Neural cell (in vitro differentiated cells): ENCODE measurements at regions not wholly inside any gene's neighbourhood (a gene's known extent, or its start where the extent isn't known, plus 50 kb on each side); places are given as distances from the start of the nearest gene placed in this dataset.
A peak's percentile ranks its signal among the peaks of the same experiment; 100 is the strongest.

Source experiments
- H2AFZ ChIP-seq: fragments of 200-600, 300-800 bp; sonication (generic), shearing (Covaris generic); 2 replicates; pipeline ENCODE4 v1.6.0; 2014; ENCODE audit warnings: low read depth, mild to moderate bottlenecking, antibody characterized with exemption, low read length, moderate library complexity
- H3F3A ChIP-seq: fragments of 200-600 bp; shearing (Covaris generic); 2 replicates; pipeline ENCODE4 v1.6.1; 2016; ENCODE audit warnings: mild to moderate bottlenecking, moderate library complexity, mixed read lengths, antibody characterized with exemption, low read length; ENCODE audit not compliant: insufficient read depth, poor library complexity, severe bottlenecking
- H3K27ac ChIP-seq: fragments of 200-600, 300-800 bp; sonication (generic), shearing (Covaris generic); 2 replicates; pipeline ENCODE4 v1.5.1; 2014; ENCODE audit warnings: mild to moderate bottlenecking, low read length, moderate library complexity
- H3K27me3 ChIP-seq: fragments of 300-800, 200-600 bp; sonication (generic), shearing (Covaris generic); 2 replicates; pipeline ENCODE4 v1.6.0; 2014; ENCODE audit warnings: mild to moderate bottlenecking, low read depth, low read length, moderate library complexity; ENCODE audit not compliant: insufficient read depth
- H3K36me3 ChIP-seq: fragments of 300-800, 200-600 bp; sonication (generic), shearing (Covaris generic); 2 replicates; pipeline ENCODE4 v1.5.1; 2014; ENCODE audit warnings: mild to moderate bottlenecking, antibody characterized with exemption, low read length, moderate library complexity; ENCODE audit not compliant: insufficient read depth
- H3K4me2 ChIP-seq: fragments of 300-800, 200-600 bp; sonication (generic), shearing (Covaris generic); 2 replicates; pipeline ENCODE4 v1.6.0; 2014; ENCODE audit warnings: mild to moderate bottlenecking, low read length
- H3K4me3 ChIP-seq: fragments of 300-800, 200-600 bp; sonication (generic), shearing (Covaris generic); 2 replicates; pipeline ENCODE4 v1.5.1; 2014; ENCODE audit warnings: mild to moderate bottlenecking, low read length, moderate library complexity
- H3K79me2 ChIP-seq: fragments of 200-600 bp; shearing (Covaris generic); replicated peaks from 2 replicates; pipeline ENCODE4 v1.6.0; 2014; ENCODE audit warnings: mild to moderate bottlenecking, low read length, moderate library complexity; ENCODE audit not compliant: insufficient read depth
- H3K9ac ChIP-seq: fragments of 300-800, 200-600 bp; sonication (generic), shearing (Covaris generic); 2 replicates; pipeline ENCODE4 v1.6.1; 2016; ENCODE audit warnings: mild to moderate bottlenecking, low read length, mixed read lengths
- H3K9me2 ChIP-seq: fragments of 200-600 bp; shearing (Covaris generic); 2 replicates; pipeline ENCODE4 v1.6.1; 2016; ENCODE audit warnings: mild to moderate bottlenecking, low read length, mixed read lengths; ENCODE audit not compliant: insufficient read depth
- H3K9me3 ChIP-seq: fragments of 200-600, 300-800 bp; sonication (generic), shearing (Covaris generic); 2 replicates; pipeline ENCODE4 v1.6.1; 2016; ENCODE audit warnings: mild to moderate bottlenecking, mixed run types, low read length, moderate library complexity, mixed read lengths
- H4K20me1 ChIP-seq: fragments of 200-600 bp; shearing (Covaris generic); 2 replicates; pipeline ENCODE4 v1.6.1; 2016; ENCODE audit warnings: mild to moderate bottlenecking, mixed run types; ENCODE audit not compliant: insufficient read depth
- EP300 ChIP-seq: fragments of 450-650 bp; conservative IDR thresholded peaks from 2 replicates; pipeline ENCODE4 v1.6.1; 2014; ENCODE audit warnings: antibody characterized with exemption, mild to moderate bottlenecking, moderate library complexity; ENCODE audit not compliant: poor library complexity, severe bottlenecking
- EZH2 ChIP-seq: fragments of 200-600, 300-800 bp; shearing (Covaris generic), sonication (generic); IDR thresholded peaks from 2 replicates; pipeline ENCODE4 v1.6.1; 2014; ENCODE audit warnings: antibody characterized with exemption, low read length, borderline replicate concordance, mild to moderate bottlenecking; ENCODE audit not compliant: insufficient read depth, poor library complexity, severe bottlenecking
- MXI1 ChIP-seq: fragments of 450-650 bp; conservative IDR thresholded peaks from 2 replicates; pipeline ENCODE4 v1.6.1; 2014; ENCODE audit warnings: antibody characterized with exemption, mild to moderate bottlenecking; ENCODE audit not compliant: poor library complexity, severe bottlenecking
- POLR2AphosphoS5 ChIP-seq: IDR thresholded peaks from 2 replicates; pipeline ENCODE4 v1.6.1; 2012
- RAD21 ChIP-seq: fragments of 450-650 bp; conservative IDR thresholded peaks from 2 replicates; pipeline ENCODE4 v1.6.1; 2014; ENCODE audit warnings: antibody characterized with exemption, mild to moderate bottlenecking, moderate library complexity
- SMC3 ChIP-seq: fragments of 450-650 bp; conservative IDR thresholded peaks from 2 replicates; pipeline ENCODE4 v1.6.1; 2014; ENCODE audit warnings: antibody characterized with exemption, mild to moderate bottlenecking, moderate library complexity; ENCODE audit not compliant: poor library complexity
- TAF1 ChIP-seq: IDR thresholded peaks from 2 replicates; pipeline ENCODE4 v1.6.1; 2012; ENCODE audit warnings: low read depth
- TF ChIP-seq, protein P1 (sequence below): IDR thresholded peaks from 2 replicates; pipeline ENCODE4 v1.6.1; 2012; ENCODE audit warnings: borderline replicate concordance
- TF ChIP-seq, protein P2 (sequence below): fragments of 450-650 bp; IDR thresholded peaks from 2 replicates; pipeline ENCODE4 v1.5.1; 2014; ENCODE audit warnings: antibody characterized with exemption, mild to moderate bottlenecking, moderate library complexity; ENCODE audit not compliant: poor library complexity, severe bottlenecking

DNA sequence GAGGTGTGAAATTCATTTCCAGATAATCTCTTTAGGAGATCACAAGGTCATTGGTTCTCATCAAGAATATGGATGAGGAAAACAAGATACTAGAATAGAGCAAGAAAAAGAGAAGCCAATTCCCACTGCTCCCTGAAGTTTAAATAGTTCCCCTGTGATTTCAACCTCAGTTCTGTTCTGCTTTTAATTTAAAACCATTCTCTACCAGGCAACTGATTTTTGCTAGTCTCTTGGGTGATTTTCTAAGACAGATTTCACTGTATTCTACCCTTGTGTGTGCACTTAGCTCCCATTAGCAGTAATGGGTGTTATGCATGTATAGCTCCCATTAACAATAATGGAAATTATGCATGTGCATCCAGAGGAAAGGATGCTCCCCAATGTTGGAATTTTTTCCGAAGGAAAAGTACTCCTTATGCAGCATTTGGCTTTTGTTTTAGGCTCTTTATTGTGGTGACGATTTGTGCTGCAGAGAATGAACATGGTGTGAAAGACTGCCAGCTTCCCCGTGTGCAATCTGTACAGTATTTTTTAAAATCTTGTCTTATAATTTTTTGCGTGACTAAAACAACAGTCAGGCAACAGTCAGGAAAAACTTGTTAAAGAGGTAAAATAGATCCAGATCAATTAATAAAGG, 144.0 kb upstream of the ZRANB2 start:
- Histone ChIP-seq H2AFZ (no peak overlapping the region), H3K4me2 (no peak overlapping the region), H4K20me1 (no peaks in the 10 kb centered on the region), H3K27me3 (no peaks in the 10 kb centered on the region), H3K9me3 (no peaks in the 10 kb centered on the region), H3K79me2 (no peaks in the 10 kb centered on the region), H3F3A (no peaks in the 10 kb centered on the region), H3K4me3 (no peak overlapping the region), H3K36me3 (no peaks in the 10 kb centered on the region), H3K27ac (peak overlapping the region; percentile 49), H3K9me2 (no peaks in the 10 kb centered on the region), H3K9ac (no peak overlapping the region)
- TF ChIP-seq, protein P1, sequence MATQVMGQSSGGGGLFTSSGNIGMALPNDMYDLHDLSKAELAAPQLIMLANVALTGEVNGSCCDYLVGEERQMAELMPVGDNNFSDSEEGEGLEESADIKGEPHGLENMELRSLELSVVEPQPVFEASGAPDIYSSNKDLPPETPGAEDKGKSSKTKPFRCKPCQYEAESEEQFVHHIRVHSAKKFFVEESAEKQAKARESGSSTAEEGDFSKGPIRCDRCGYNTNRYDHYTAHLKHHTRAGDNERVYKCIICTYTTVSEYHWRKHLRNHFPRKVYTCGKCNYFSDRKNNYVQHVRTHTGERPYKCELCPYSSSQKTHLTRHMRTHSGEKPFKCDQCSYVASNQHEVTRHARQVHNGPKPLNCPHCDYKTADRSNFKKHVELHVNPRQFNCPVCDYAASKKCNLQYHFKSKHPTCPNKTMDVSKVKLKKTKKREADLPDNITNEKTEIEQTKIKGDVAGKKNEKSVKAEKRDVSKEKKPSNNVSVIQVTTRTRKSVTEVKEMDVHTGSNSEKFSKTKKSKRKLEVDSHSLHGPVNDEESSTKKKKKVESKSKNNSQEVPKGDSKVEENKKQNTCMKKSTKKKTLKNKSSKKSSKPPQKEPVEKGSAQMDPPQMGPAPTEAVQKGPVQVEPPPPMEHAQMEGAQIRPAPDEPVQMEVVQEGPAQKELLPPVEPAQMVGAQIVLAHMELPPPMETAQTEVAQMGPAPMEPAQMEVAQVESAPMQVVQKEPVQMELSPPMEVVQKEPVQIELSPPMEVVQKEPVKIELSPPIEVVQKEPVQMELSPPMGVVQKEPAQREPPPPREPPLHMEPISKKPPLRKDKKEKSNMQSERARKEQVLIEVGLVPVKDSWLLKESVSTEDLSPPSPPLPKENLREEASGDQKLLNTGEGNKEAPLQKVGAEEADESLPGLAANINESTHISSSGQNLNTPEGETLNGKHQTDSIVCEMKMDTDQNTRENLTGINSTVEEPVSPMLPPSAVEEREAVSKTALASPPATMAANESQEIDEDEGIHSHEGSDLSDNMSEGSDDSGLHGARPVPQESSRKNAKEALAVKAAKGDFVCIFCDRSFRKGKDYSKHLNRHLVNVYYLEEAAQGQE = peak; percentile 98
- TF ChIP-seq RAD21 (no peak), MXI1 (no peak), EP300 (peak; percentile 43), POLR2AphosphoS5 (peak; percentile 49), EZH2 (no peak)

DNA sequence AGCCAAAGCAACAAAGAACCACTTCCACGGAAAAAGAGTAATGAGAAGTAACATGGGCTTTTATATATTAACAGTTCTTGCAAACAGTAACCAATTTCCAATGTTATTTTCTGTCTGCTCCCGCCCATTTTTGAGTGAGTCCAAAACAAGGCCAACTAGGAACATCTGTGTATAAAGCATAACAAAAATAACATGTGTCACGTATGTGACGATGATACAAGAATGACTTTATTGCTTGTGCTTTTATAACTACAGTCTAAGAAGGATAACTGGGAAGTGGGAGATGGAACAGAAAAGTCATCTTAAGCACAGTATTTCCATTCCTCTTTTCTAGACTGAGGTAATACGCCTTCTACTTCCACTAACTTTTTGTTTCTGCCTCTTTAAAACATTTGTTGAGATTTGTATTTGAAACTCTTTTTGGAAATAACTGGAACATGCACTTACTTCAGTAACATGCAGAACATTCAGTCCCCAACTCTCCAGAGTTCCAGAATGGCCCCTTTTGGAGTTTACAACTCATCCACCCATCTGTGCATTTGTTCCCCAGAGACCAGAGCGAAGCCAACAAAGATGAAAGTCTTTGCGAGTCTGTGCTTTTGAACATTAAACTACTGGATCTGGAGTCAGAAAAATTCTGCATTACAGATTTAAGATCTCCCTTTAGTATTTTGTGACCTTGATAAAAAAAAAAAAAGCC, 143.0 kb upstream of the ZRANB2 start:
- Histone ChIP-seq H3K4me2 (no peak overlapping the region), H3F3A (no peaks in the 10 kb centered on the region), H4K20me1 (no peaks in the 10 kb centered on the region), H3K27me3 (no peaks in the 10 kb centered on the region), H3K9me3 (no peaks in the 10 kb centered on the region), H3K79me2 (no peaks in the 10 kb centered on the region), H3K9me2 (no peaks in the 10 kb centered on the region), H3K4me3 (no peak overlapping the region), H3K9ac (no peak overlapping the region), H2AFZ (no peak overlapping the region), H3K36me3 (no peaks in the 10 kb centered on the region), H3K27ac (peak overlapping the region; percentile 49)
- no peak for TF ChIP-seq EZH2
- TF ChIP-seq POLR2AphosphoS5 = no peak
- TF ChIP-seq, protein P1 = no peak
- no peak for TF ChIP-seq EP300
- TF ChIP-seq MXI1 = no peak
- TF ChIP-seq RAD21 = no peak
- TF ChIP-seq, protein P2, sequence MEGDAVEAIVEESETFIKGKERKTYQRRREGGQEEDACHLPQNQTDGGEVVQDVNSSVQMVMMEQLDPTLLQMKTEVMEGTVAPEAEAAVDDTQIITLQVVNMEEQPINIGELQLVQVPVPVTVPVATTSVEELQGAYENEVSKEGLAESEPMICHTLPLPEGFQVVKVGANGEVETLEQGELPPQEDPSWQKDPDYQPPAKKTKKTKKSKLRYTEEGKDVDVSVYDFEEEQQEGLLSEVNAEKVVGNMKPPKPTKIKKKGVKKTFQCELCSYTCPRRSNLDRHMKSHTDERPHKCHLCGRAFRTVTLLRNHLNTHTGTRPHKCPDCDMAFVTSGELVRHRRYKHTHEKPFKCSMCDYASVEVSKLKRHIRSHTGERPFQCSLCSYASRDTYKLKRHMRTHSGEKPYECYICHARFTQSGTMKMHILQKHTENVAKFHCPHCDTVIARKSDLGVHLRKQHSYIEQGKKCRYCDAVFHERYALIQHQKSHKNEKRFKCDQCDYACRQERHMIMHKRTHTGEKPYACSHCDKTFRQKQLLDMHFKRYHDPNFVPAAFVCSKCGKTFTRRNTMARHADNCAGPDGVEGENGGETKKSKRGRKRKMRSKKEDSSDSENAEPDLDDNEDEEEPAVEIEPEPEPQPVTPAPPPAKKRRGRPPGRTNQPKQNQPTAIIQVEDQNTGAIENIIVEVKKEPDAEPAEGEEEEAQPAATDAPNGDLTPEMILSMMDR = no peak
- no peak for TF ChIP-seq TAF1
- no peak for TF ChIP-seq SMC3
